ENCODE measurements at regions not wholly inside any gene's neighbourhood (a gene's known extent, or its start where the extent isn't known, plus 50 kb on each side); places are given as distances from the start of the nearest gene placed in this dataset.

- H3K27me3 ChIP-seq (ENCODE audit: control insufficient read depth, insufficient read depth, low read length): no peaks in the 10 kb centered on the region; the same call in 1 of the 2 replicates
- H3K36me3 ChIP-seq (ENCODE audit: control insufficient read depth, insufficient read depth, low read length): no peaks in the 10 kb centered on the region
- H2BK5ac ChIP-seq (ENCODE audit: low read depth, low read length, poor library complexity, severe bottlenecking): no peak overlapping the region
- no peak overlapping the region for H4K8ac ChIP-seq (ENCODE audit: low read depth in 2 of 2, low read length in 2 of 2)
- no peaks in the 10 kb centered on the region for H4K20me1 ChIP-seq (ENCODE audit: insufficient read depth, low read length)
- no peaks in the 10 kb centered on the region for H3K9me3 ChIP-seq (ENCODE audit: control insufficient read depth, insufficient read depth, low read length)
- H2BK120ac ChIP-seq (ENCODE audit: low read depth, low read length): no peak overlapping the region
- no peak overlapping the region for H4K5ac ChIP-seq (ENCODE audit: low read depth, low read length)
- ChIA-PET POLR2A (ENCODE audit: unreplicated experiment) (no interaction called here), CTCF (interaction anchor here (0.6 kb wide), 1 partner anchor 339 kb away, joined by 3 read pairs; no protein-coding TSS in a partner anchor)
- no peak overlapping the region for H3K18ac ChIP-seq (ENCODE audit: low read depth, low read length)
- H3K56ac ChIP-seq (ENCODE audit: extremely low read depth, insufficient read depth, low read length): no peak overlapping the region
- in situ Hi-C loops (cut with MboI; ENCODE audit: low sequenced_read_pairs): no loop called here
- H3K4me2 ChIP-seq (ENCODE audit: low read depth, low read length): no peak overlapping the region
- DNase-seq (no peak), ATAC-seq (ENCODE audit: low read depth) (no peak)
- no CpG with 5 or more reads among the region's 2 CpGs for WGBS, 2 experiments (ENCODE audit: extremely low coverage in 2 of 2, insufficient read length in 1 of 2)
- no peaks in the 10 kb centered on the region for H3K79me1 ChIP-seq (ENCODE audit: low read depth in 1 of 2, low read length in 2 of 2)
- no peak overlapping the region for H2BK15ac ChIP-seq (ENCODE audit: low read depth, low read length)
- no peaks in the 10 kb centered on the region for H3K4me1 ChIP-seq (ENCODE audit: control insufficient read depth, insufficient read depth, low read length)
- no peak overlapping the region for H2AK5ac ChIP-seq (ENCODE audit: low read depth, low read length)
- no peak overlapping the region for H3K9ac ChIP-seq (ENCODE audit: low read depth, low read length)
- TF ChIP-seq RAD21 (IDR thresholded peaks at IDR 0.05; ENCODE audit: low read length) (no peak), MAZ (IDR thresholded peaks at IDR 0.05; ENCODE audit: borderline replicate concordance, low read depth, low read length) (no peak), CHD1 (IDR thresholded peaks at IDR 0.05; ENCODE audit: low read depth, low read length) (no peak), RCOR1 (IDR thresholded peaks at IDR 0.05; ENCODE audit: insufficient replicate concordance, low read length) (no peak), MAFK (IDR thresholded peaks at IDR 0.05; ENCODE audit: low read depth, low read length) (no peak)
- H3K14ac ChIP-seq (replicated peaks; ENCODE audit: low read depth, low read length): no peak overlapping the region
- H3K4me3 ChIP-seq (ENCODE audit: insufficient read depth, low read depth, low read length): no peak overlapping the region
- no peak overlapping the region for H4K91ac ChIP-seq (ENCODE audit: insufficient read depth, low read depth, low read length)
- dilution Hi-C loops (cut with HindIII; ENCODE audit: low sequenced_read_pairs, unreplicated experiment): no loop called here
- H3K4ac ChIP-seq (ENCODE audit: low read depth, low read length): no peak overlapping the region
- no peak overlapping the region for H2BK20ac ChIP-seq (ENCODE audit: low read depth, low read length)
- H3K23ac ChIP-seq (ENCODE audit: low read depth, low read length): no peak overlapping the region
- H3K9me1 ChIP-seq (ENCODE audit: insufficient read depth, low read length): no peaks in the 10 kb centered on the region
- H2AFZ ChIP-seq (replicated peaks; ENCODE audit: low read length, poor library complexity): no peak overlapping the region
- intact Hi-C loops (cut with micrococcal nuclease): no loop called here
- H2AK9ac ChIP-seq (replicated peaks; ENCODE audit: low read depth, low read length, poor library complexity): no peak overlapping the region
- BruUV-seq (replicated peaks): no TSS peak
- no peak overlapping the region for H3K27ac ChIP-seq (ENCODE audit: insufficient read depth, low read length)
These were observed 139.6 kb upstream of the ZBTB20 start for GRCh38 chr3:115286529-115287197.
